Osteoblast (primary cell): ENCODE measurements at regions not wholly inside any gene's neighbourhood (a gene's known extent, or its start where the extent isn't known, plus 50 kb on each side); places are given as distances from the start of the nearest gene placed in this dataset.

Experiments
- DNase-seq: peaks from one replicate; pipeline ENCODE4 v3.0.0; 2011; ENCODE audit warnings: low spot score, mixed read lengths; ENCODE audit not compliant: insufficient read length; ENCODE audit errors: missing footprints
- H2AFZ ChIP-seq: 2 replicates; pipeline ENCODE4 v1.6.0; 2011; ENCODE audit warnings: mild to moderate bottlenecking, low read length
- H3K27ac ChIP-seq: 2 replicates; pipeline ENCODE4 v1.5.1; 2011; ENCODE audit warnings: mild to moderate bottlenecking, low read depth, low read length, moderate library complexity
- H3K27me3 ChIP-seq: 2 replicates; pipeline ENCODE4 v1.6.0; 2012; ENCODE audit warnings: mild to moderate bottlenecking, control low read depth, inconsistent platforms, low read length, moderate library complexity; ENCODE audit not compliant: insufficient read depth
- H3K36me3 ChIP-seq: 2 replicates; pipeline ENCODE4 v1.5.1; 2011; ENCODE audit warnings: mild to moderate bottlenecking, low read length, control low read depth, moderate library complexity; ENCODE audit not compliant: insufficient read depth
- H3K4me1 ChIP-seq: 2 replicates; pipeline ENCODE4 v1.5.1; 2011; ENCODE audit warnings: mild to moderate bottlenecking, low read length, control low read depth, moderate library complexity; ENCODE audit not compliant: insufficient read depth
- H3K4me2 ChIP-seq: 2 replicates; pipeline ENCODE4 v1.6.0; 2011; ENCODE audit warnings: mild to moderate bottlenecking, low read length; ENCODE audit not compliant: insufficient read depth
- H3K4me3 ChIP-seq: fragments of 200-600 bp; sonication (generic); 3 replicates; pipeline ENCODE4 v1.5.1; 2012; ENCODE audit warnings: mild to moderate bottlenecking, low read length, inconsistent platforms; ENCODE audit not compliant: insufficient read depth
- H3K79me2 ChIP-seq: 2 replicates; pipeline ENCODE4 v1.6.0; 2012; ENCODE audit warnings: mild to moderate bottlenecking, low read length, control low read depth, inconsistent platforms; ENCODE audit not compliant: insufficient read depth
- H3K9me3 ChIP-seq: 2 replicates; pipeline ENCODE4 v1.5.1; 2011; ENCODE audit warnings: low read depth, low read length, control low read depth
- H4K20me1 ChIP-seq: 2 replicates; pipeline ENCODE4 v1.6.0; 2012; ENCODE audit warnings: mild to moderate bottlenecking, low read length, control low read depth; ENCODE audit not compliant: insufficient read depth
- TF ChIP-seq, protein P1 (sequence below): IDR thresholded peaks from 2 replicates; pipeline ENCODE4 v1.5.1; 2011; ENCODE audit warnings: mild to moderate bottlenecking, low read depth, low read length, moderate library complexity; ENCODE audit errors: extremely low read depth

DNA sequence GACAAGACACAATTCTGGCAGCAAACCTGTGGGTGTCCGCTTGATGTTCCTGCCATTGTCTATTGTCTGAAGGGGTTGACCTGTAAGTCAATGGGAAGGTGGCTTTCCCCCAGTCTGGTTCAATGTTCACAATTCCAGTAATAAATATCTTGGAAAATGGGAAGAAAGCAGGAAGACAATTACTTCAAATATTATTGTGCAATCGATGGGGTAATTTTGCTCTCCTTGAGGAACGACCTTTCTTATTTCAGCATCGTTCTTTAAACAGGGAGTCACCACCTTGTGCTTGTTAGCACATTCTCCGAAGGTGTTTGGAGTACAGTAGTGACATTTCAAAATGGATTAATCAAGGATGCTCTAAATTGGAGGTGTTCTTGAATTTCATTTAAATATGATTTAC is 136.9 kb downstream of the BTBD3 start:
- no peaks in the 10 kb centered on the region for H4K20me1 ChIP-seq

DNA sequence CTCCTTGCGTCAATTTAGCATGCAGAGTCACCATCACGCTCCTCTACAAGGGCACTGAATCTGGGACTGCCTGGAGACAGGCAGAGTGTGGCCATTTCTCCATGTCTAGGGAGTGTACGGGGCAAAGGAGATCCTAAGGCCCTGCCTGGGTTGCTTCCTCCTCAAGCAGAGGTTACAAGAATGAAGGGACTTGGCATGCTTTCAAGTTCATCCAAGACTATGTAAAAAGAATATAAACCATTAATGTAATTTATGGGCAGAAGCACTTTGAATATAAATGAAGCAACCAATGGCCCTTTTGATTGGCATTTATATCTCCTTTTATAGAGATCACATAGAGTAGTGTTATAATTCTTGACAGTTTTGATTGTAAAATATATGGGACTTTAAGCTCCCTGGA is 137.5 kb downstream of the BTBD3 start:
- DNase-seq: no peak
- H3K4me1 ChIP-seq: no peaks in the 10 kb centered on the region
- no peaks in the 10 kb centered on the region for H3K36me3 ChIP-seq
- H4K20me1 ChIP-seq: no peaks in the 10 kb centered on the region
- H3K79me2 ChIP-seq: no peaks in the 10 kb centered on the region
- no peak overlapping the region for H3K4me3 ChIP-seq
- H3K9me3 ChIP-seq: no peaks in the 10 kb centered on the region
- no peak overlapping the region for H3K27ac ChIP-seq
- H3K4me2 ChIP-seq: no peak overlapping the region
- no peak overlapping the region for H2AFZ ChIP-seq
- H3K27me3 ChIP-seq: no peaks in the 10 kb centered on the region
- TF ChIP-seq, protein P1, sequence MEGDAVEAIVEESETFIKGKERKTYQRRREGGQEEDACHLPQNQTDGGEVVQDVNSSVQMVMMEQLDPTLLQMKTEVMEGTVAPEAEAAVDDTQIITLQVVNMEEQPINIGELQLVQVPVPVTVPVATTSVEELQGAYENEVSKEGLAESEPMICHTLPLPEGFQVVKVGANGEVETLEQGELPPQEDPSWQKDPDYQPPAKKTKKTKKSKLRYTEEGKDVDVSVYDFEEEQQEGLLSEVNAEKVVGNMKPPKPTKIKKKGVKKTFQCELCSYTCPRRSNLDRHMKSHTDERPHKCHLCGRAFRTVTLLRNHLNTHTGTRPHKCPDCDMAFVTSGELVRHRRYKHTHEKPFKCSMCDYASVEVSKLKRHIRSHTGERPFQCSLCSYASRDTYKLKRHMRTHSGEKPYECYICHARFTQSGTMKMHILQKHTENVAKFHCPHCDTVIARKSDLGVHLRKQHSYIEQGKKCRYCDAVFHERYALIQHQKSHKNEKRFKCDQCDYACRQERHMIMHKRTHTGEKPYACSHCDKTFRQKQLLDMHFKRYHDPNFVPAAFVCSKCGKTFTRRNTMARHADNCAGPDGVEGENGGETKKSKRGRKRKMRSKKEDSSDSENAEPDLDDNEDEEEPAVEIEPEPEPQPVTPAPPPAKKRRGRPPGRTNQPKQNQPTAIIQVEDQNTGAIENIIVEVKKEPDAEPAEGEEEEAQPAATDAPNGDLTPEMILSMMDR: no peak

More for the DNA sequence above, 136.9 kb downstream of the BTBD3 start:
- H3K27ac ChIP-seq: no peak overlapping the region
- no peaks in the 10 kb centered on the region for H3K79me2 ChIP-seq
- no peaks in the 10 kb centered on the region for H3K9me3 ChIP-seq
- H3K36me3 ChIP-seq: no peaks in the 10 kb centered on the region
- no peaks in the 10 kb centered on the region for H3K27me3 ChIP-seq
- H3K4me1 ChIP-seq: no peaks in the 10 kb centered on the region
- DNase-seq: no peak
- no peak overlapping the region for H3K4me3 ChIP-seq
- no peak overlapping the region for H3K4me2 ChIP-seq
- H2AFZ ChIP-seq: no peak overlapping the region
- TF ChIP-seq, protein P1: no peak

DNA sequence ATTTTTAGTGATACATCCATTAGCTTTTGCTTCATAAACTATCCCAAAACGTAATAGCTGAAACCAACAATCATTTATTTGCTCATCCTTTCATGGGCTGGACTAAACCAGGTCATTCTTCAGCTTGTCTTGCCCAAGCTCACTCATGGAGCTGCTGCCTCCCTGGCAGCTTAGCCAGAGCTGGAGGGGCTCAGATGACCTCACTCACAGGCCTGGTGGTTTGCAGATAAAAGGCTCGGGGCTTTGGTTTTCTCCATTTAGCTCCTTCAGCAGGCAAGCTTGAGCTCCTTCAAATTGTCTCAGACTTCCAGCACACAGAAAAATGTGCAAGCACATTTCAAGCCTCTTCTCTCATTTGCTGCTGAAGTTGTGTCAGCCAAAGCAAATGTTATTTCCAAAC is 139.1 kb downstream of the BTBD3 start:
- Histone ChIP-seq H2AFZ (no peak overlapping the region), H3K27me3 (no peaks in the 10 kb centered on the region), H3K36me3 (no peaks in the 10 kb centered on the region), H3K4me3 (no peak overlapping the region), H3K4me1 (no peaks in the 10 kb centered on the region), H3K4me2 (no peak overlapping the region), H3K9me3 (no peaks in the 10 kb centered on the region), H4K20me1 (no peaks in the 10 kb centered on the region), H3K27ac (no peak overlapping the region), H3K79me2 (no peaks in the 10 kb centered on the region)
- TF ChIP-seq, protein P1: no peak
- no peak for DNase-seq

DNA sequence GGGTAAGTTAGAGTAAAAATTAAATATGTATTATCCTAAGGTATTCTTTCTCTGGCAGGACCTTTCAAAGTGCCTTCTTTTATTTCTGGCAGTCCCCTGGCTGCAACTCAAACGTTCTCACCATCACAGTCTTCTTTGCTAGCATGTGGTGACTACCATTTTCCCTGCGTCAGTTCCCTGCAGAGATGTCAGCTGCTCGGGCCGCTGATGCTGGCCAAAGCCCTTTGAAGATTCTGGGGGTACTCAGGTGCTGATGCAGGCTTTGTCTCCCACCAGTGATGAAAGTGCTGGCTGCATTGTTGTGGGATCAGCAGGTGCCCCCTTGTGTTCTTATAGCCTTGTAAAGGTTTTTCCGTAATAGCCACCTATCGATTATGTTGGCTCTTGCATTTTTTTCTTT is 140.1 kb downstream of the BTBD3 start:
- Histone ChIP-seq H3K4me2 (no peak overlapping the region), H4K20me1 (no peaks in the 10 kb centered on the region), H2AFZ (no peak overlapping the region), H3K79me2 (no peaks in the 10 kb centered on the region), H3K4me3 (no peak overlapping the region), H3K36me3 (no peaks in the 10 kb centered on the region), H3K27me3 (no peaks in the 10 kb centered on the region), H3K27ac (no peak overlapping the region), H3K4me1 (no peaks in the 10 kb centered on the region), H3K9me3 (no peaks in the 10 kb centered on the region)
- TF ChIP-seq, protein P1: no peak
- DNase-seq: no peak
